HG03066 (cell line): ENCODE measurements at regions not wholly inside any gene's neighbourhood (a gene's known extent, or its start where the extent isn't known, plus 50 kb on each side); places are given as distances from the start of the nearest gene placed in this dataset.

ENCODE experiments used
- ATAC-seq: cut with Tn5 transposase; IDR thresholded peaks from one replicate; pipeline ENCODE4 v1.9.1; 2021; ENCODE audit warnings: low read depth; ENCODE audit not compliant: unreplicated experiment

DNA sequence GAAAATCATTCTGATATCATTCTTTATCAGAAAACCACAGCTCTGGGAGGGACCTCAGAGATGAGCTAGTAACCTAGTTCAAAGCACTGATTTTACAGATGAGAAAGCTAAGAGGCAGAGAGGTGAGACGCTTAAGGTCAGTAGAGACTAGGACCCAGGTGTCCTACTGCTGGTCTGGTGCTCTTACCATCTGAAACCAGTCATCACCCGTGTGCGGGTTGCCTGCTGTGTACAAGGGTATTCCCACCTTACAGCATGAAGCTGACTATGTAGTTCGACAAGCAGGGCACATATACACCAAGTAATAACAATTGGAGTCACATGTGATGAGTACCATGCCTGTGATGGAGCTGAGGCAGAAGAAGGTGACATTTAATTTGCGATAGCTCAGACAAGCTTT lies 133.7 kb downstream of the ADAMTS15 start:
- no peak for ATAC-seq

DNA sequence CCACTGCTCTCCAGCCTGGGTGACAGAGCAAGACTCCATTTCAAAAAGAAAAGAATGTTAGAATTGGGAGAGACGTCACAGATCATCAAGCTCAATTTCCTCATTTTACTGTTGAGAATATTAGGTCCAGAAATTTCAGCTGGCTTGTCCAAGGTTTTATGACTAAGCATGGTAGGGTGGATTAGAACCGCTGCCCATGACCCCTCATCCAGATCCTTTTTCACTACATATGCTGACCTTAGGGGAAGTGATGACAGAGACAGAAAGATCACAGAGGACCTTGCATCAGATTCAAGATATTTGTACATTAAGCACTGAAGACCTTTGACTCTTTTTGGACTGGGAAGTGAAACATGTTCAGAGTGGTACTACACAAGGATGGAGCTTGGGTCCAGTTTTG lies 134.5 kb downstream of the ADAMTS15 start:
- ATAC-seq: no peak

- no peak for ATAC-seq
Measured at GRCh38 chr11:130583801-130584211, 135.4 kb downstream of the ADAMTS15 start.

DNA sequence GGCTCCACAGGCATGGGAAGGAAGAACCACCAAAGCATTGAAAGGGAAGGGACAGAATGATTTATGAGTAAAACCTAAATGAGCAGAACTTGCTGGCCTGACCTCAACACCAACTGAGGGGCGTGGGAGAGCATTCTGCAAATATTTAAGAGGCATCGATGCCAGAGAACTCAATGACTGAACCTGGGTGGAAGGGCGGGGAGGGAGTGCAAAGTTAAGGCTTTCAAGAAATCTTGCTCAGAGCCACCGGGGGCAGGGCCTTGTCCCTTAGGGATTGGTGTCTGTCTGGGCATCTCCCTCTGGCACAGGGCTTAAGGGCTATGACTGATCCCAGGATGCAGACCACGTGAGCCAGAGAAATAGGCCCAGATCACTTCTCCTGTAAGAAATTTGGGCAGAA lies 137.1 kb downstream of the ADAMTS15 start:
- ATAC-seq: no peak

- ATAC-seq: no peak
Measured at GRCh38 chr11:130587658-130588057, 139.2 kb downstream of the ADAMTS15 start.

GRCh38 chr11:130588471-130588870 lies 140.0 kb downstream of the ADAMTS15 start:
- no peak for ATAC-seq

DNA sequence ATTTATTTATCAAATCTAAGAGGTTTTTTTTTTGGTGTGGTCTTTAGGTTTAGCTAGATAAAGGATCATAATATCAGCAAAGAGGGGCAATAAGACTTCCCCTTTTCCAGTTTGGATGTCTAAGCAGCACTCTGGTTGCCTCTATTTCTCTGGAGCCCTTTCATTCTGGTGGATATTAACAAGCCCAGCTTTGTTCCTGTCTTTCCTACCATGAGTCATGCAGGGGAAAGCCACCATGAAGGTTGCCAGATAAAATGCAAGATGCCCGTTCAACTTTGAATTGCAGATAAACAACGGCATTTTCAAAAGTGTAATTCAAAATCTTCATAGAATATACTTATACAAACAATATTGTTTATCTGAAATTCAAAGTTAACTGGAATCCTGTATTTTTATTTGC lies 143.6 kb downstream of the ADAMTS15 start:
- no peak for ATAC-seq

DNA sequence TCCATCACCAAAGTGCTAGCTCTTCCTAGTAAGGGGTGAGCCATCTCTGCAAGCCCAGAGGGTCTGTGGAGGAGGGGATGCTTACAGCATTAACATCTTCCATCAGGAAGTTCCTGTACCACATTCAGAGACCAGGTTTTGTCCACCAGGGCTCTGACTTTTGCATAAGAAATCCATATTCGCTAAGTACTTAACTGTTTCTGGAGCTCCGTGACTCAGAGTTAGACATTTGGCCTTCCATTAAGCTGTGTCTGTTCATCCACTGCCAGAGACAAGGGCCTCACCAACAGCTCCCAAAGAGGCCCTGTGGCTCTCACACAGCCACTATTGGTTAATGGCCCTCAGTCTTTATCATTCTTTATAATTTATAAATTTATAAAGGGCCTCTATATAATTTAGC lies 144.6 kb downstream of the ADAMTS15 start:
- no peak for ATAC-seq

DNA sequence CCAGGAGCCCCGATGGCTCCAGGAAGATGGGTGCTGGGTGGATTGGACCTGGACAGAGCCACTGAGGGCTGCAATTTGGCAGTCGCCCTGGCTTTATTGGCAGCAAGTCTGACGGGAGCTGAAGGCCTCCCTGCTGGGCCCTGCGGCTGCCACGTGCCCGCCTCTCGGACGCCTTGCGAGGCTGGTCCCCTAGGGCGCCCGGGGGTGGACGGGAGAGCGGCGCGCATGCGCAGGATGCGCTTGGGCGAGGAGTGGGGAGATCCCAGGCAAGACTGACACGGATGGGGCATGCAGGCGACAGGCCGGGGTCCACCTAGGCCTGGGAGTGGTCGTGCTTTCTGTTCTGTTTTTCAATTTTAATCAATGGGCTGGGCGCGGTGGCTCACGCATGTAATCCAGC lies 150.0 kb downstream of the ADAMTS15 start:
- no peak for ATAC-seq

DNA sequence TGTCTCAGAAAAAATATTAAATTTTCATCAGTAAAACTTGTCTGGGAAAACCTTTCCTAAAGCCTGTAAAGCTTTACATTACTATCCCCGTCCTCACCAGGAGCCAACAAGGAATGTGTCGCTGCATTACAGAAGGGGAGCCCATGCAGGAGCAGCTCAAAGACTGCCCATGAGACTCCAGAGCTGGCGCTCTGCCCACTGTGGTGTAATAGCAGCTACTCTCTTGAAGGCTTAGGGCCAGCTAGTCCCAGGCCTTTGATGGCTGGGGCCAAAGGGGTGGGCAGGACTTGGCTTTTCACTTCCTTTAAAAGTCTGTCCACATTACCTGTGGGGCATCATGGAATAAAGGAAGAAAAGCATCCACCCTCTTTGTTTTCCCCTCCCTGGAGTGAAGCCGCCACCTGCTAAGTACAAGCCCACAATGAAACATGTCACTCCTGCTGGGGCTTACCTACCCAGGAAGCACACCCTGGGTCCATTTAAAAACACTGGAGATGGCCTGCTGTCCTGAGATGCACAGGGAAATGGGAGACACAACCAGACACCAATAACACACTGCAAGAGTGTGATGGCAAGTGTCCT lies 150.7 kb downstream of the ADAMTS15 start:
- ATAC-seq: no peak

- no peak for ATAC-seq
Measured at GRCh38 chr11:130600139-130600538, 151.7 kb downstream of the ADAMTS15 start.

- ATAC-seq: no peak
Measured at GRCh38 chr11:130600616-130601015, 152.2 kb downstream of the ADAMTS15 start.

GRCh38 chr11:130601141-130601540 lies 152.7 kb downstream of the ADAMTS15 start:
- ATAC-seq: no peak

- ATAC-seq: no peak
Measured at GRCh38 chr11:130601764-130602460, 153.5 kb downstream of the ADAMTS15 start.

DNA sequence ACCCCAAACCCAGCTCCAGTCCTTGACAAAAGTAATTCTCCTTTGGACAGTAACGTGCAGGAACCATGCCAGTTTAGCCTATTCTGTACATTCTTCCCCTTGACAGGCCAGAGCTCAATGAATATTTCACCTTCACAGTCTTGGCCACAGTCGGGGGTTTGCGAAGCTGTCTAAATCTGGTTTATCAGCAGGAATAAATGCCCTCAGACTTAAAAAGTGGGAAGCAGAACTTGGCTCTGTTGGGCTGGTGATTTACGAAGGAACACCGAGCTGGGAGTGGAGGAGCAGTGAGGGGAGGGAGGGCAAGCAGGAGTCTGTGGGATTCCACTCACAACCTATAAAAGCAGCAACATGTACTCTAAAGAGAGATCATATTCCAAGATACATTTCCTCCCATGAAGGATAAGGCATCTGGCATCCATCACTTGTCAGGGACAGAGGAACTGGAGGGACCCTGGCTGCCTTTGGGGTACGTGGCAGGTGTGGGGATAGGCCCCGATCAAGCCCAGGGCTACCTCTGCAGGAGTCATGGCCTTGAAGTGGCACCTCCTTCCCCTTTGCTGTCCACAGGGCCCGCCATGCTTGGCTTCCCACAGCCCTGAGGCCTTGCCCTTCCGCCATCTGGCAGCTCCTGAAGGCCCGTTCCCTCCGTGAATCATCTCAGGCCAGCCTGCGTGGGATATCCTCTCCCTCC lies 154.3 kb downstream of the ADAMTS15 start:
- no peak for ATAC-seq

GRCh38 chr11:130603335-130603906 lies 155.0 kb downstream of the ADAMTS15 start:
- ATAC-seq: no peak

DNA sequence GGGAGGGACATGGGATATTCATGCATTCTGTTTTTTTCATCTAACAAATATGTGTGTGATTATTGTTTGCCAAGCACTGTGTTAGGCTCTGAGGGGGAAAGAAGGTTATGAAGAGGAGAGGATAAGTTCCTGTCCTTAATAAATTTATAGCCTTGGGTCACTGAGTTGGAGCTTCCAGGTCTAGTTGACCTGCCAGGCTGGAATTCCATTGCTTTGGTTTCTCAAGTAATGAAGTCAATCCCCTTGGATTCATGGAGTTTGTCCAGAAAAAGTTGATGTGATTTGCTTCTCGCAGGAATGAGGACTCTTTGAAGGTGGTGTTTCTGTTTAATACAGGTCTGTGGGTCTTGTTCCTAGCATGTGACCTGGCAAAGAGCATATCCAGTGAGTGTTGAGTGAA lies 156.2 kb downstream of the ADAMTS15 start:
- no peak for ATAC-seq

GRCh38 chr11:130606178-130606577 lies 157.7 kb downstream of the ADAMTS15 start:
- no peak for ATAC-seq

GRCh38 chr11:130606781-130607511 lies 158.5 kb downstream of the ADAMTS15 start:
- ATAC-seq: no peak

- no peak for ATAC-seq
Measured at GRCh38 chr11:130608287-130608686, 159.8 kb downstream of the ADAMTS15 start.
